ENCODE measurements at regions not wholly inside any gene's neighbourhood (a gene's known extent, or its start where the extent isn't known, plus 50 kb on each side); places are given as distances from the start of the nearest gene placed in this dataset.

- TF ChIP-seq EZH2 (IDR thresholded peaks at IDR 0.05) = no peak
- TF ChIP-seq POLR2AphosphoS5 (IDR thresholded peaks at IDR 0.05; ENCODE audit: borderline replicate concordance, low read depth, low read length) = no peak
- no peak for TF ChIP-seq FOXP2 (optimal IDR thresholded peaks at IDR 0.05; ENCODE audit: control extremely low read depth, extremely low read length, insufficient read depth)
Observed at GRCh38 chr10:80771902-80772555, 234.3 kb downstream of the SH2D4B start.
